Right lobe of liver (tissue), 6 donors: ENCODE measurements at regions not wholly inside any gene's neighbourhood (a gene's known extent, or its start where the extent isn't known, plus 50 kb on each side); places are given as distances from the start of the nearest gene placed in this dataset.
"Not testable (repeated sequence)": the region's sequence is repeated elsewhere in the genome, so short reads cannot be mapped to it uniquely, and the experiment has no call there.

Experiments
- ATAC-seq, 4 donors: fragments of 200-7000 bp; cut with Tn5 transposase; one replicate each; pipeline ENCODE4 v1.9.1; 2020; ENCODE audit warnings: mild to moderate bottlenecking in 4 of 4, moderate library complexity in 4 of 4
- DNase-seq, 3 donors: peaks; one replicate each; pipeline ENCODE4 v3.0.0-alpha.2; 2020
- H3K27ac ChIP-seq, 3 donors: fragments of 200-600 bp; one replicate each; pipeline ENCODE4 v1.8.0; 2022
- H3K27me3 ChIP-seq, 2 donors: fragments of 200-600 bp; one replicate each; pipeline ENCODE4 v1.8.0; 2022
- H3K36me3 ChIP-seq, 4 donors: fragments of 200-600 bp; sonication (generic) in 1 of 4; one replicate each; pipeline versions ENCODE4 v1.5.1 to v1.8.0; 2017 to 2022; ENCODE audit warnings: control low read depth in 1 of 4
- H3K4me1 ChIP-seq, 4 donors: fragments of 200-600 bp; sonication (generic) in 1 of 4; one replicate each; pipeline versions ENCODE4 v1.5.1 to v1.8.0; 2017 to 2022; ENCODE audit warnings: control low read depth in 1 of 4
- H3K4me3 ChIP-seq, 3 donors: fragments of 200-600 bp; one replicate each; pipeline ENCODE4 v1.8.0; 2022
- H3K9me3 ChIP-seq, 4 donors: fragments of 200-600 bp; sonication (generic) in 1 of 4; one replicate each; pipeline versions ENCODE4 v1.5.1 to v1.8.0; 2017 to 2022; ENCODE audit warnings: control low read depth in 1 of 4
- POLR2A ChIP-seq: fragments of 450-650 bp; IDR thresholded peaks from one replicate; pipeline ENCODE4 v1.6.1; 2017; ENCODE audit warnings: antibody characterized with exemption, mild to moderate bottlenecking
- WGBS: methylation state at CpG from one replicate; pipeline ENCODE4 v1.1.6; 2018; ENCODE audit warnings: low coverage, low lambda C conversion rate; ENCODE audit not compliant: insufficient coverage; ENCODE audit errors: missing lambda C conversion rate; 5-methylcytosine and 5-hydroxymethylcytosine counted together
- intact Hi-C, 2 donors: fragments of 100-400 bp; cut with DNase I; formaldehyde crosslinking; loops; one replicate each; pipeline versions ENCODE4 v1.11.2 to v1.14.1; 2022
- TF ChIP-seq, protein P1 (sequence below), 4 donors: fragments of 200-600 bp in 3 of 4; fragments of 450-650 bp in 1 of 4; IDR thresholded peaks; one replicate each; pipeline versions ENCODE4 v1.5.1 to v1.8.0; 2016 to 2022; ENCODE audit warnings: antibody characterized with exemption in 4 of 4, mild to moderate bottlenecking in 2 of 4
- donor health status: DM: no; HTN: yes; CAD: no.
- donor health status: DM: no; HTN: no; CAD: no.
- donor health status: DM: no; HTN: no; CAD: no.
- donor health status: DM: no; HTN: yes; CAD: no.
- donor health status: DM: no; HTN: yes; CAD: no.

- Histone ChIP-seq H3K4me1 (no peaks in the 10 kb centered on the region), H3K9me3 (no peaks in the 10 kb centered on the region), H3K36me3 (no peaks in the 10 kb centered on the region), H3K27ac (no peak overlapping the region), H3K27me3 (no peaks in the 10 kb centered on the region), H3K4me3 (no peak overlapping the region)
- TF ChIP-seq, protein P1, sequence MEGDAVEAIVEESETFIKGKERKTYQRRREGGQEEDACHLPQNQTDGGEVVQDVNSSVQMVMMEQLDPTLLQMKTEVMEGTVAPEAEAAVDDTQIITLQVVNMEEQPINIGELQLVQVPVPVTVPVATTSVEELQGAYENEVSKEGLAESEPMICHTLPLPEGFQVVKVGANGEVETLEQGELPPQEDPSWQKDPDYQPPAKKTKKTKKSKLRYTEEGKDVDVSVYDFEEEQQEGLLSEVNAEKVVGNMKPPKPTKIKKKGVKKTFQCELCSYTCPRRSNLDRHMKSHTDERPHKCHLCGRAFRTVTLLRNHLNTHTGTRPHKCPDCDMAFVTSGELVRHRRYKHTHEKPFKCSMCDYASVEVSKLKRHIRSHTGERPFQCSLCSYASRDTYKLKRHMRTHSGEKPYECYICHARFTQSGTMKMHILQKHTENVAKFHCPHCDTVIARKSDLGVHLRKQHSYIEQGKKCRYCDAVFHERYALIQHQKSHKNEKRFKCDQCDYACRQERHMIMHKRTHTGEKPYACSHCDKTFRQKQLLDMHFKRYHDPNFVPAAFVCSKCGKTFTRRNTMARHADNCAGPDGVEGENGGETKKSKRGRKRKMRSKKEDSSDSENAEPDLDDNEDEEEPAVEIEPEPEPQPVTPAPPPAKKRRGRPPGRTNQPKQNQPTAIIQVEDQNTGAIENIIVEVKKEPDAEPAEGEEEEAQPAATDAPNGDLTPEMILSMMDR (IDR thresholded peaks at IDR 0.05) = no peak
- TF ChIP-seq POLR2A = no peak
- ATAC-seq (no peak), DNase-seq (no peak)
- 54% methylated on average over 4 of the region's 4 CpGs for WGBS
- intact Hi-C loops = no loop called here
Observed at GRCh38 chr21:20469361-20469760, 528.8 kb upstream of the NCAM2 start.

GRCh38 chr21:20486303-20486702, 511.9 kb upstream of the NCAM2 start:
- DNase-seq (no peak), ATAC-seq (no peak)
- peaks cover 0 to 2% (median 0%) of the 10 kb centered on the region in 4 donors for H3K9me3 ChIP-seq
- no peaks in the 10 kb centered on the region for H3K27me3 ChIP-seq
- no peak overlapping the region for H3K4me3 ChIP-seq
- TF ChIP-seq, protein P1 (IDR thresholded peaks at IDR 0.05) = no peak
- no peak for TF ChIP-seq POLR2A
- intact Hi-C loops = no loop called here
- H3K27ac ChIP-seq = no peak overlapping the region
- H3K4me1 ChIP-seq = no peaks in the 10 kb centered on the region
- H3K36me3 ChIP-seq = no peaks in the 10 kb centered on the region

DNA sequence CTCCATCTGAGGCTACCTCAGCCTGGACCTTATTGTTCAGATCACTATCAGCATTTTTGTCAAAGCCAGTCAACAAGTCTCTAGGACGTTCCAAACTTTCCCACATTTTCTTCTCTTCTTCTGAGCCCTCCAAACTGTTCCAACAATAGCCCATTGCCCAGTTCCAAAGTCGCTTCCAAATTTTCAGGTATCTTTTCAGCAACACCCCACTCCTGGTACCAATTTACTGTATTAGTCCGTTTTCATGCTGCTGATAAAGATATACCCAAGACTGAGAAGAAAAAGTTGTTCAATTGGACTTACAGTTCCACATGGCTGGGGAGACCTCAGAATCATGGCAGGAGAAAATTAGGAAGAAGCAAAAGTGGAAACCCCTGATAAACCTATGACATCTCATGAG, 495.3 kb upstream of the NCAM2 start:
- intact Hi-C loops, H3K36me3 ChIP-seq, H3K4me1 ChIP-seq, H3K27me3 ChIP-seq, DNase-seq, ATAC-seq, H3K27ac ChIP-seq, H3K4me3 ChIP-seq, H3K9me3 ChIP-seq: not testable (repeated sequence)
- 31% methylated on average over 3 of the region's 3 CpGs for WGBS

DNA sequence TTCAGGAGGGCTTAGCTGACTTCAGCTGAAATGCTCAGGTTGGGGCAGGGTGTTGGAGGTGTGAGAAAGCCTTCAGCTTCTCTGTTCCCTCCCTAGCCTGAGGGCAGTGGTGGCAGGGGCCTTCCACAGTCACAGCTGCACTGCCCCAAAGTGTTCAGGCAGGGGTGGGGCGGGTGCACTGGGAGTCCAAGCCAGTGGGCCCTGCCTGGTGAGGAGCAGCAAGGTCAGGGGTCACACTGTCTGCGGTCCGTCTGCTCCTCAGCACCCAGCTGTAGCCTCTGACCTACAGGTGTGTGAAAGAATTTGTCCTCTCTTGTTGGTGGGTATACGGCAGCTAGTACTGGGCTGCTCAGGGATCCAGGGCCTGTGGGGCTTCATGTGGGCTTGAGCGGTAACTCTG, 490.4 kb upstream of the NCAM2 start:
- H3K27ac ChIP-seq = no peak overlapping the region
- H3K27me3 ChIP-seq = no peaks in the 10 kb centered on the region
- intact Hi-C loops = no loop called here
- ATAC-seq (peak in 1 of 4 donors; percentile 48), DNase-seq (no peak)
- H3K9me3 ChIP-seq = no peaks in the 10 kb centered on the region
- TF ChIP-seq POLR2A = no peak
- TF ChIP-seq, protein P1 (IDR thresholded peaks at IDR 0.05) = no peak
- H3K4me1 ChIP-seq = no peaks in the 10 kb centered on the region
- H3K4me3 ChIP-seq = no peak overlapping the region
- no CpG with 5 or more reads among the region's 5 CpGs for WGBS
- H3K36me3 ChIP-seq = no peaks in the 10 kb centered on the region

GRCh38 chr21:20511216-20511880, 486.9 kb upstream of the NCAM2 start:
- Histone ChIP-seq H3K9me3 (no peaks in the 10 kb centered on the region), H3K4me1 (no peaks in the 10 kb centered on the region), H3K27ac (no peak overlapping the region), H3K27me3 (no peaks in the 10 kb centered on the region), H3K36me3 (no peaks in the 10 kb centered on the region), H3K4me3 (no peak overlapping the region)
- no peak for ATAC-seq
- 26% methylated on average over 4 of the region's 4 CpGs for WGBS
- DNase-seq = no peak
- TF ChIP-seq, protein P1 (IDR thresholded peaks at IDR 0.05) = no peak
- TF ChIP-seq POLR2A = no peak
- intact Hi-C loops = no loop called here
